Body of pancreas (tissue), 4 donors: ENCODE measurements at regions not wholly inside any gene's neighbourhood (a gene's known extent, or its start where the extent isn't known, plus 50 kb on each side); places are given as distances from the start of the nearest gene placed in this dataset.

Experiments used
- ATAC-seq: fragments of 150-250 bp; one replicate; pipeline ENCODE4 v1.9.1; 2016
- DNase-seq, 4 donors: peaks; one replicate each; pipeline ENCODE4 v3.0.0-alpha.2; 2019
- H3K27ac ChIP-seq, 4 donors: fragments of 200-600 bp; sonication (generic); 1 replicate in 3 of 4; 2 replicates in 1 of 4; pipeline versions ENCODE4 v1.5.1 to v1.6.1; 2016 to 2019; ENCODE audit warnings: mild to moderate bottlenecking in 1 of 4, mixed read lengths in 1 of 4, moderate library complexity in 1 of 4
- H3K27me3 ChIP-seq, 2 donors: fragments of 200-600 bp; sonication (generic); one replicate each; pipeline ENCODE4 v1.6.0; 2016; ENCODE audit warnings: mild to moderate bottlenecking in 1 of 2
- H3K36me3 ChIP-seq, 2 donors: fragments of 200-600 bp; sonication (generic); replicated peaks in 1 of 2; 2 replicates each; pipeline ENCODE4 v1.5.1; 2016; ENCODE audit warnings: low read depth in 2 of 2; ENCODE audit not compliant: insufficient read depth in 1 of 2
- H3K4me1 ChIP-seq: fragments of 200-600 bp; sonication (generic); one replicate; pipeline ENCODE4 v1.6.0; 2016
- H3K4me3 ChIP-seq, 2 donors: fragments of 200-600 bp; sonication (generic); 1 replicate in 1 of 2; 2 replicates in 1 of 2; pipeline ENCODE4 v1.5.1; 2016 to 2019
- H3K9me3 ChIP-seq, 3 donors: fragments of 200-600 bp; sonication (generic); 1 replicate in 2 of 3; 2 replicates in 1 of 3; pipeline ENCODE4 v1.5.1; 2016
- CTCF ChIP-seq, 7 experiments: fragments of 450-650 bp in 4 of 7; fragments of 200-600 bp in 3 of 7; sonication (generic) in 3 of 7; IDR thresholded peaks; one replicate each; pipeline ENCODE4 v1.5.1; 2016 to 2019; ENCODE audit warnings: antibody characterized with exemption in 7 of 7
- POLR2A ChIP-seq, 3 donors: fragments of 450-650 bp; IDR thresholded peaks; one replicate each; pipeline ENCODE4 v1.6.1; 2016; ENCODE audit warnings: antibody characterized with exemption in 3 of 3, mild to moderate bottlenecking in 2 of 3
- WGBS, 2 donors: methylation state at CpG; one replicate each; pipeline ENCODE4 v1.1.5; 2017; 5-methylcytosine and 5-hydroxymethylcytosine counted together
- intact Hi-C: fragments of 100-400 bp; cut with DNase I; formaldehyde crosslinking; loops from one replicate; pipeline ENCODE4 v1.15.1; 2023

GRCh38 chr20:11432407-11432806 is 485.3 kb upstream of the BTBD3 start:
- DNase-seq (no peak), ATAC-seq (no peak)
- H3K27ac ChIP-seq = no peak overlapping the region
- no peaks in the 10 kb centered on the region for H3K4me1 ChIP-seq
- intact Hi-C loops = no loop called here
- H3K36me3 ChIP-seq = no peaks in the 10 kb centered on the region
- no peak overlapping the region for H3K4me3 ChIP-seq
- 41 to 53% methylated on average over 3 of the region's 3 CpGs for WGBS, 2 donors
- no peaks in the 10 kb centered on the region for H3K27me3 ChIP-seq
- H3K9me3 ChIP-seq = peaks cover 0 to 7% (median 0%) of the 10 kb centered on the region in 3 donors
- TF ChIP-seq POLR2A (IDR thresholded peaks at IDR 0.05) (no peak), CTCF (IDR thresholded peaks at IDR 0.05) (no peak)

- intact Hi-C loops = no loop called here
- Histone ChIP-seq H3K27ac (no peak overlapping the region), H3K27me3 (no peaks in the 10 kb centered on the region), H3K9me3 (peaks cover 0 to 7% (median 0%) of the 10 kb centered on the region in 3 donors), H3K36me3 (no peaks in the 10 kb centered on the region), H3K4me1 (no peaks in the 10 kb centered on the region), H3K4me3 (no peak overlapping the region)
- no peak for DNase-seq
- WGBS, 2 donors = 45 to 46% methylated on average over 4 of the region's 4 CpGs
- TF ChIP-seq CTCF (IDR thresholded peaks at IDR 0.05) = no peak
- no peak for ATAC-seq
These were observed 481.4 kb upstream of the BTBD3 start for GRCh38 chr20:11436113-11436905.

- Histone ChIP-seq H3K27me3 (no peaks in the 10 kb centered on the region), H3K36me3 (no peaks in the 10 kb centered on the region), H3K9me3 (peaks cover 0 to 7% (median 0%) of the 10 kb centered on the region in 3 donors), H3K27ac (no peak overlapping the region), H3K4me1 (no peaks in the 10 kb centered on the region), H3K4me3 (no peak overlapping the region)
- intact Hi-C loops = no loop called here
- WGBS, 2 donors = 47 to 52% methylated on average over 3 of the region's 3 CpGs
- TF ChIP-seq POLR2A (IDR thresholded peaks at IDR 0.05) = no peak
- no peak for TF ChIP-seq CTCF (IDR thresholded peaks at IDR 0.05)
- no peak for ATAC-seq
- DNase-seq = no peak
These were observed 480.6 kb upstream of the BTBD3 start for GRCh38 chr20:11437090-11437489.

GRCh38 chr20:11437611-11438380 is 479.9 kb upstream of the BTBD3 start:
- Histone ChIP-seq H3K4me1 (no peaks in the 10 kb centered on the region), H3K9me3 (peaks cover 0 to 7% (median 0%) of the 10 kb centered on the region in 3 donors), H3K27ac (no peak overlapping the region), H3K27me3 (no peaks in the 10 kb centered on the region), H3K36me3 (no peaks in the 10 kb centered on the region), H3K4me3 (no peak overlapping the region)
- ATAC-seq (no peak), DNase-seq (no peak)
- no peak for TF ChIP-seq CTCF (IDR thresholded peaks at IDR 0.05)
- TF ChIP-seq POLR2A (IDR thresholded peaks at IDR 0.05) = no peak
- intact Hi-C loops = no loop called here
- WGBS, 2 donors = 79 to 93% methylated on average over 5 of the region's 5 CpGs
